ENCODE measurements at regions not wholly inside any gene's neighbourhood (a gene's known extent, or its start where the extent isn't known, plus 50 kb on each side); places are given as distances from the start of the nearest gene placed in this dataset.

DNA sequence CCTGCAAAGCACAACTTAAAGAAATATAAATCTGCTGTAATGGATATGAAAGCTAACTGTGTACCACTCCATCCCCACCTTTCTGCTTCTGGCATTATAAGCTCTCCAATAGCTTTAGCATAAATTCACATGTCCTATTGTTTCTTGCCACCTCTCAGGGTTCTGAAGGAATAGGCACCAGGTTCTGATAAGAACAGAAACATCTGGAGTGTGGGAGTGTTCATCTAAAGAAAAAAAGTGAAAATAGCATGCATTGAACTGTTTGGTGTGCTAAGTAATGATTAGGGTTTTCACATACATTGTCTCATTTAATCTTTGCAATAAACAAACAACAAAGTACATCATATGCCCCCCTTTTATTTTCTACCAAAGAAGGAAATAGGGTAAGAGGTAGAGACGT, 72.3 kb downstream of the FAM76B start:
- DNase-seq: no peak

DNA sequence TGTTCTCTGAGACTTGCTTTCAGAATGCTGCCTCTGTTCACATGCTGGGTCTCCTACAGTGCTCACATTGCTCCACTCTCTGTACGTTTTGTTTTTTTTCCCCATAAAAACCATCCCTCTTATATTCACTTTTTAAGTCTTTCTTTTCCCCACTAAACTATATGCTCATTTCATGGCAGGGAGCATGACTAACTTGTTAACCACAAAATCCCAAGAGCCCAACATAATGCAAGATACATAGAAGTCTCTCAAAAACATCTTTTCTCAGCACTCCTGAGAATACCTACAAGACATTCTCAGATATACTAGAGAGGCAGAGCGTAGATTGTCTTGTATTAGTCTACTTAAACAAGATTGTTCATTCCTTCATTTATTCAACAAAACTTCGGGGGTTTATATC, 73.3 kb downstream of the FAM76B start:
- no peak for DNase-seq

DNA sequence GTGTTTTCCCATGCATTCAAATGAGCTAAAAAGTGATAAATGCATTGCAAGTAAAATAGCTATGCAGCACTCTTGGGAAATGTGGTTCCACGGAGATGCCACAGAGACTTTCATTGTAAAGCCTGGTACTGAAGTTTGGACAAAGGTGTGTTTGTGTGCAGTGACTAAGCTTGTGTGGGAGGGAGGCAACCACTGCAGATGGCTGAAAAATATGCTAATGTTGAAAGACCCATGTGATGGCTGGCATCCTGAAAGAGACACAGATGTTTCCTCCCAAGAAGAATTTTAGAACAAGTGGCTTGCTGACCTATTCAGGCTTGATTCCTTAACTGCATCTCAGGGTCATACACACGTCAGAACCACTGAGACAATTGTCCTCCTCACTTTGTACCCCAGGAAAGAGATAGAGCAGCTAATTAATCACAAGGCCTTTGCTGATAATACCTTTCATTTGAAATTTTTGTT, 73.8 kb downstream of the FAM76B start:
- DNase-seq: no peak

DNA sequence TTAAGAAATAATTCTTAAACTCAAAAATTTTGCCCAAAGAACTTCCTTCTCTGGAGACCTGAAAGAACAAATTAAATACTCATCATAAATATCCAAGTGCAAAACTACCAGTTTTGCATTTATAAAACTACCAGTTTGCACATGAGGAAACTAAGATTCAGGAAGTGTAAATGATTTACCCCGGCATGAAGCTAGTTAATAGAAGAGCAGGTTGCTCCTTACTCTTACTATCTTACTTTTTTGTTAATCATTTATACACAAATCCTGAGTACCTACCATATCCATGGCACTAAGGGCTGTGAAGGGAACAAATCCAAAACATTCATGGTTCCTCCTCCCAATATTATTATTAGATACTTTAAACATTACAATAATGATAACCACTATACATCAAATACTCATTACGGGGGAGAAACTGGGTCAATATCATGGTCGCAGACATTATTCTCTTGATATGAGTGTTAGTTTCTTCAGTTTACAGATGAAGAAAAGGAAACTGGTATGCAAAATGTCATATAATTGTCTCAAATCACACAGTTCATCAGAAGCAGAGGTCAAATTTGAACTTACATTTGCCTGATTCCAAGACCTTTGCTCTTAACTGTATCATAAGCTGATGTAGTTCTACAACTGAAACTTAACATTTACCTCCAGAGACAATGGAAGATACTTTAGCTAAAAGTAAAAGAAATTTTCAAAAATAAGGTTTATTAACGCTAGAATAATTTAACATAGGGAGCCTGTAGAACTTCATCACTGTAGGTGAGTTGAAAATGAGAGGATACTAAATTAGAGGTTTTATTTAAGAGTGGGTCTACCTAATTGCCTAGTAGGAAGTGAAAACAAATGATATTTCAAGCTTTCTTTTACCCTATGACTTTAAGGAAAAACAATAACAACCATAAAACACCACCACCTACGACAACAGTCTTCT, 74.5 kb downstream of the FAM76B start:
- DNase-seq: no peak

DNA sequence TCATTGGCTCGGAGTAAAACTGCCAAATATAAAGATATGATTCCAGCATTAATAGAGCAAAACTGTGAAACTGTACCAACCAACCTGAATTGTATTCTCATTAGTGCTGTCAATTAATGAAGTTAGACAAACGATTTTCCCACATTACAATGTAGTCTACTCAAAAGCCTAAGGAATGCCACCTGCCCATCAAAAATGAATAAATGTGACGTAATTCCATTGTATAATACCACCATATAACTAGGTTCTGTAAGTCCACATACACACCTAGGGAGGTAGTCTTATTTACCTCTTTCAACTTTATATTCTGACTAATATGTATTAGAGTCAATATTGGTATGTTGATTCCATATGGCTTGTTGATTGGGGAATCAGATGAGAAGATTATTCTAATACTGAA, 76.2 kb downstream of the FAM76B start:
- no peak for DNase-seq

DNA sequence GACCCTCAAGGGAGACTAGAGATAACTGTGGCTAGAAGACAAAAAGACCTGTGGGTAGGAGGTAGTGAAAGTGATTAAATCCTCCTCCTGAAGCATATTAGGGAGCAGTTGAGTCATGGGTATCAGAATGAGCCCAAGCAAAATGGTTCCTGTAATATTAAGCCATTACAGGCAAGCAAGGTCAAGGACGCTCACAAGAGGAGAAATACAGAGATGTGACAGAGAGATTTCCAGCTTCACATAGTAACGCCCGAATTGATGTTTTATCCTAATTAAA, 77.7 kb downstream of the FAM76B start:
- DNase-seq: no peak

DNA sequence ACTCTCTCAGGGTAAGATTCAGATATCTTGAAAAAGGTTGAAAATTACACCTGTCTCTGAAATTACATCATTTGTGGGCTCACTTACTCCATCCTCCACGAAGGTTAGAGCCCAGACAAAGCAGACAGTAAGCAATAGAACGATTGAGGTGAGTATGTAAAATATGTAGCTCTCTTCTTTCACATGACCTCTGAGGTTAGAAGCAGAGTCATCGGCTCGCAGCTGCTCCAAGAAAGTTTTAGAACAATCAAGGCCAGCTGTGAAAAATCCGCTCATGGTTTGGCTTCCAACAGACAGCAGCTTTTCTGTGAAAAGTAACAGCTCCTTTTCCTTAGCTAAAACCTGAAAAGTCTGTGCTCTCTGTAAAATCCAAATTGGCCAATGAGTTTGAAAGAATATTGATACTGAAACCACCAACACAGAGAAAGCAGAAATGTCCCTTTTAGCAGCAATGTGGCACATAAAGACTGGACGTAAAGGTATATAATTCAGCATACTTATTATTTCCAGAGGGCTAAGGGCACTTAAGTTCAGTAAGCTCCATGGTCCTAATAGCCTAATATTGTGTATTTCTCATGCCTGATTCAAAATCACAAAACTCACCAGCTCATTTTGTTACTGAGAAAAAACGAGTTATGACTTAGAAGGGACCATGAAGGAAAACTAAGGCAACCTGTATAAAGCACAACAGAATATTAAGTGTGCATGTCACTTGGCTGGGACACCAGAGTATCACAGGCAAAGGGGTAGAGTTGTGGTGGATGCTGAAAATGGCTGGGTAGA, 78.2 kb downstream of the FAM76B start:
- no peak for DNase-seq

DNA sequence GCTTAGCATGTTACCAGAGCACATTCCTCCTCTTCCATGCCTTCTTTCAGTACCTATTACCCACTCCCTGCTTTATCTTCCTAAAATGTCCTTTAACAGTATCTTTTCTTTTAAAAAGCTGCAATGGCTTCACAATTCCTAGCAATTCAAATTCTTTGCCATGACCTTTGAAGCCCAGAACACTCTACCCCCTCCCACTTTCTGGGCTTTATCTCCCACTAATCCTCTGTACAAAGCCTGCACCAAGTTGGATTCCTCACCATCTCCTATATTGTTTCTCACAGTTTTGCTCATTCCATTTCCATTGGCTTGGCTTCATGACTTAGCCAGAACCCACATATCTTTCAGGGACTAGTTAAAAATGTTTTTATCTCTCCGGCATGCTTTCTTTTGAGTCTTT, 80.9 kb downstream of the FAM76B start:
- DNase-seq: no peak

DNA sequence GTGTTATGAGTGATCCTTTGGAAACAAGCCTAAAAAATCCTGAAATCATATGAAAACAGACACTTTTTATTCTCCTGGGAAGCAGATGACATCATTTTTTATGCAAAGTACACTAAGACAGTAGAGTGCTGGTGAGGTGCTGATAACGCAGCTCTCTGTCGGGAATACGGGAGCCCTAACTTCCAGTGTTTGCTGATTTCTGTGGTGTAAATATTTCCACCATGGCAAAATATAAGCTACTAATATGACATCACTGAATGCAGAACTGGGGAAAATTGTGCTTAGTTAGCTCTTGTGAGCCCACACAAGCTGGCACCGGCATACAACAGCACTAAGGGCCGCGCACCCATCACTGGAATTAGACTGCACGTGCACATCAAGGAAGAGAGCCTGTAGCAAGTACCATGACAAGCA, 82.6 kb downstream of the FAM76B start:
- DNase-seq: no peak

DNA sequence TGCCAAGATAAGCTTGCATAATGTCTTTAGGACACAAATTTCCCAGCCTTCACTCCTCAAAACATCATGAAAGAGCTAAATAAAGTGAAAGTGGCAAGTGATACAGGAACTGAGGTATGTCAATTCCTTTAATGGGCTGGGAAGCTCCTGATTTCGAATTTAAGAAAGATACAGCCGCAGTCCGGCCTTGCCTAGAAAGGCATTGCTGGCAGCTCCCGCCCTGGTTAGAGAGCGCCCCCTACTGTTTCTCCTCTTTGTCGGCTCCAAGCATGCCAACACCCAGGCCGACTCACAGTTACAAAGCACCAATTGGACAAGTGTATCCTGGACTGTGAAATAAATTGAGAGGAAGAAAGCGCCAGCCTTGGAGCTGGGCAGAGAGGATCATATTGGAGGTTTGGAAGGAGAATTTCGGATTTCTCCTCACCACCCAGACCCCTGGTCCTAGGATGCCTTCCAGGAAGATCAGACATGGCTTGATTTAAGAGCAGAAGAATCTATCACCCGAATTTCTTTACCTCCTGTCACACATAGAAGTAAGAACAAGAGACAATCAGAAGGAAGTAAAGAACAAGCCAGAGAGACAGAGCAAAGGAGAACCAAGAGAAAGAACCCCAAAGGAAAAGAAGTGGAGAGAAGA, 84.0 kb downstream of the FAM76B start:
- DNase-seq: peak; percentile 79

DNA sequence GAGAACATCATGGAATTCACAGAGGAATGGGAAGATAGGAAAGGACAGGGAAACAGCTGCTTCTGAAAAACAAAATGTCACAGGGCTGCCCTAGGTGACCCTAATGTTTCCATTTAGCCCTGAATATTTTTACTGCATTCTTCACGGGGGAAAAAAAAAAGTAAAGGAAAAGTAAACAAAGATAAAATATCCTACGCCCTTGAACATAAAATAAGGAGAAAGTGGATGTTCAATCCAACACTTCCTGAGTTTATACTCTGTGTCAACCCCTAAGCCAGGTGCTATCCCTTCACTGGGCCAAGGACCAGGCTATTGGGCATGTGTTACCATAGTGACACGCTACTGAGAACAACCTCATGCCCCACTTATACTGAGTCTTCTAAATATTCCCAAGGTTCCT, 84.7 kb downstream of the FAM76B start:
- DNase-seq: no peak

DNA sequence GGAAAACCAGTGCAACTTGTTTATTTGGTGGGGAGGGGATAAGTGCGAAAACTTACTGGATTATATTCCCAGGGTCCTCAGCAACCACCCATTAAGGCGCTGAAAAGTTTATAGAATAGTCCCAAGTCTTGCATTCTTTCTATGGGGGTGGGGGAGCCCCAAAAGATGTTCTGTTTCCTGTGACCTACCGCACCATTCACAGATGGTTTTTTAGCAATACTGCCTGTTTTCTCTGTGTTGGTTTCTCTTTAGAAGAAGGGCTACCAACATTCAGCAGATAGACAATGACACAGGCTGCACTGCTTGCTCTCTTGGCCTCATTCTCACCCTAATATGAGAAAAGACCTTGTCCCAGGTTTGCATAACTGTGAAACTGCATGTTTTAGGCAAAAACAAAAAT, 86.5 kb downstream of the FAM76B start:
- DNase-seq: no peak

DNA sequence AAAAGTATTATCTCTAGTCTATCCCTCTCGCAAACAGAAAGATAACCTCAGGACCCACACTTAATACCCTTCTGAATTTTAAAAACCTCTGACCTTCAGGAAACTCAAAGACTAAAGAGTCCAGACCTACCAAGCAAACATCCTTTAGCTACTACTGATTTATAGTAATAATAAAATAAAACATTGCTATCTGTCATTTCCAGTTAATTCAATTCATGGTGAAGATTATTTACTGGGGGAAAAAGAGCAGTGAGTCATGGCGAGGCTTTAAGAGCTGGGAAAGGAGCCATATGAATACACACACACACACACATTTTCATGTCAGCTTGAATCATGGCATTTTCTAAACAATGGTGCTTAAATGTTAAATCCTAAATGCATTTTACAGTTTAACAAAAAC, 87.1 kb downstream of the FAM76B start:
- no peak for DNase-seq

DNA sequence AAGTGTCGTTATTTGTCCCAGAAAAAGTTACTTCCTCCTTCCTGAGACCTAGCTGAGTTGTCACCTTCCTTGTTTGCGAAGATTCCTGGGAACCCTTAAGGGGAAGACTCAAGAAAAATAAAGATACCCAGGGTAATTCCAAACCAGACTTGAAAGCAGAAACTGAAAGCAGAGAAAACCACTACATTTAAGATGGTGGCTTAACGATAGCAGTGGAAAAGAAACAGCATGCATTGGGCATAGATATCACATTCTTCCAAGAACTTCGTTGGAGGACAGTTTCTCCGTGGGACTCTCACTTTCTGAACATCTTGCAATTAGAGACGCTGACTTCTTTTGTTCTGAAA, 89.1 kb downstream of the FAM76B start:
- no peak for DNase-seq

DNA sequence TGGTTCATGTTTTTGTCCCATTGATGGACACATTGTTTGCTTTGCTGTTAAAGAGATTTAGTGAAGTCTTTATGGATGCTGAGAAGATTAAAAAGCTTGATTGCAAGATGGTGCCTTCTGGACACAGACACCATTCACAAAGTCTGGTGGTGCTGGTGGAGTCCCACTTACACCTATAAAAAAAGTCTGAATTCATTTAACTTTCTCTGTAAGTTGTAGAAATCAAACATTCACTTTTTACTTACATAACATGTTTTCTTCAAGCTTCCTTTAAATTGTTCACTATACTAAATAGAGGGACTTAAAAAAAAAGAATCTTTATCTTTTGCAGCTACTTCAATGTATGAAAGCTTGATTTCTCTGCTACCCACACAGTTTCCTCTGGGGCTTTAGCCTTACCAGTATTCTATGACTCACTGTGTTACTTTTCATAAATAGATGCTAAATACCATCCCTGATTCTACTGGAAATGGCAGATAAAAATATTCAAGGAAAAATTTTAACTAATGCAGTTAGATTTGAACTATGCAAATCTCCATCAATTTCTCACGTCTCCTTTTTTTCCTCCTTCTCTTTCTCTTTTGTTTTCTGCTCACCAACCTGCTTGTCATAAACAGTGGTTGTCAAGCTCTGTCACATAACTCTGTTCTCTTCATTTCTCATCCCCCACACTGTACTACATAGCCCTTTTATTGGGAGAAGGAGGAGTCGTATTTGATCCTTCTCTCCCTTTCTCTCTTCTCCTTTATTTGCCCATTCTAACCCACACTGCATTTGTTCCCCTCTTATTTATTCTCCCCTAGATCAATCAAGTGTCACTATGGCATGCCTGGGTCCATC, 89.7 kb downstream of the FAM76B start:
- DNase-seq: no peak

DNA sequence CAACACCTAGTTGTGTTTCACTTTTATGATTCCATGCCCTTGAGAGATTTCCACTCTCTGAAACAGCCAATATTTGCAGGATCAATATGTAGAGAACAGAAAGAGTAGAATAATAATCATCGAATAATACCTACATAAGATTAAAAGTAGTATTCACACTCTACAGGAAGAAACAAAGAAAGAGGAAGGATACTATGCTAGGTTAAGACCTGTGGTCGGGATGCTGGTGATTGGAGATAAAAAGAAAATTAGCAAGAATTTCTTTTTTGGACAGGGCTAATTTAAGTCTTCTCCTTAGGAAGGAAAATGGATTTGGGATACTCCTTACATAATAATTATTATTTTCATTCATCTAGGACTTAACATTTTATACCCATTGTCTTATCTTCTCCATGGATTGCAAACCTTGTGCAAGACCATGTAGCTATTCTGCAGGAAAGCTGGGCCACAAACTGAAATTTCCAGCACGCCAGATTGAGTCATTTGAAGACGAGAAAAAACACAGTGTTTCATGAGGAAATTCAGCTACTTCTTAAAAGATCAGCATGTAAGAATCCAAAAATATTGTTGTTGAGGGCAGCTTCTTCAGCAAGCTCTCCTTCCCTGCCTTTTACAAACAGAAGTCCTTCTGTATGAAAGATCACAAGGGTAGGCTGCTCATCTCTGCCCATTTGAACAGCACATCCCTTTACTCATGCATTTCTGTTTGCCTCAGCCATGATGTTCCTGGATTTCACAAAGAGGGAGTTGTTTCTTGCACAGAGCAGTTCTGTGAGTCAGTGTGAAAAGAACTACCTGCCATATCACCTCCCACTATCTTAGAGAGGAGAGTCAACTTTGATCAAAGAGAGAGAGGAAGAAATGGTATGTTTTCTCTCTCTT, 90.7 kb downstream of the FAM76B start:
- no peak for DNase-seq

DNA sequence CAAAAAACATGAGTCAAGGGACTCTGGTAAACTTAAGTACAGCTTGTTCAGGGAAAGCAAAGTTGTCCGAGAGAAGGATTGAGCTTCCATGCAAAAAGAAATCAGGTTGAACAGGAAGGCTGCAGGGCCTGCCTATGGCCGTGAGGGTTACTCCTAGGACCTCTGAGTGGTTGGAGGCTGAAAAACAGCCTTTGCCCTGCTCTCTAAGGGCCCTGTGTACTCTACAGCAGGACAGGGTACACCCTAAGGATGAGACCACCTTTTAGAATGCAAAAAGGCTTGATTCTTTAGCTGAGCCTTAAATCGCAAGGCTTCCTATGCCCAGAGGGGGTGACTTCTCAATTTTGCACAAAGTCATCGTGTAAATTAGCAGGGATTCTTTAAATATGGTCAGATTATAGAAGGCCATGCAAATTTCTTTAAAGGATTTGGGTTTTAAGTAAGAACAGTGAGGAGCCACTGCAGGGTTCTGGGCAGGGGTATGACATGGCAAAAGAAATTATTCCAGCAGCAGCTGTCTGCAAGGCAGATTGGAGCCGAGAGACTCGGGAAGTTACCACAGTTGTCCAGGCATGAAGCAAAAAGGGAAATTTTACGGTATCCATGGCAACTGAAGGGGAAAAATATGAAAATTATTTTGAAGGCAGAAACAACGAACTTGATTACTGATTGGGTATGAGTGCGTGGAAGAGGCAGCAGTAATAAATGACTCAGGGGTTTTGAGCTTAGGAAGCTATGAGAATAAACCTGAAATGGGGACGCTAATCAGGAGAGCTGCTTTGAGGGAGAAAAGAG, 91.8 kb downstream of the FAM76B start:
- DNase-seq: no peak

DNA sequence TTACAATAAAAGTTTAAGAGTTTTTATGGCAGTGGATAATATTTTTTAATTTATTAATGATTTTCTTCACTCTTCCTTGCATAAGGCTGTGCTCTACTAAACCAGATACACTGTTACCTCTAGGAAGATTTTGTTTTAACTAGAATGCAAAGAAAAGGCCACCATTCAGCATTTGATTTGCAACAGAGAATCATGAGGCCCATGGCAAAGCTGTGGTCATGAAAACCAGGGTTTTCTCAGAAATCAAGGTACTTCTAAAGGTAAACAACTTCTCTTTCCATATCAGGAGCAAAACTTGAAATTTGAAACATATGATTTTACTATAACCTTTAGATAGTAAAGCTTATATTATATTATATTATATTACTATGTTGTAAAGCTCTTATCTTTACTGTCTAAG, 94.4 kb downstream of the FAM76B start:
- DNase-seq: no peak

DNA sequence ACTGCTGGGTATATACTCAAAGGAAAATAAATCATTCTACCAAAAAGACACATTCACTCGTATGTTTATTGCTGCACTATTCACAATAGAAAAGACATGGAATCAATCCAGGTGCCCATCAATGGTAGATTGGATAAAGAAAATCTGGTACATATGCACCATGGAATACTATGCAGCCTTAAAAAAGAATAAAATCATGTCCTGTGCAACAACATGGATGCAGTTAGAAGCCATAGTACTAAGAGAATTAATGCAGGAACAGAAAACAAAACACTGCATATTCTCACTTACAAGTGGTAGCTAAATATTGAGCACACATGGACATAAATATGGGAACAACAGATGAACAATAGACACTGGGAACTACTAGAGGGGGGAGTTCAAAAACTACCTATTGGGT, 96.3 kb downstream of the FAM76B start:
- no peak for DNase-seq

DNA sequence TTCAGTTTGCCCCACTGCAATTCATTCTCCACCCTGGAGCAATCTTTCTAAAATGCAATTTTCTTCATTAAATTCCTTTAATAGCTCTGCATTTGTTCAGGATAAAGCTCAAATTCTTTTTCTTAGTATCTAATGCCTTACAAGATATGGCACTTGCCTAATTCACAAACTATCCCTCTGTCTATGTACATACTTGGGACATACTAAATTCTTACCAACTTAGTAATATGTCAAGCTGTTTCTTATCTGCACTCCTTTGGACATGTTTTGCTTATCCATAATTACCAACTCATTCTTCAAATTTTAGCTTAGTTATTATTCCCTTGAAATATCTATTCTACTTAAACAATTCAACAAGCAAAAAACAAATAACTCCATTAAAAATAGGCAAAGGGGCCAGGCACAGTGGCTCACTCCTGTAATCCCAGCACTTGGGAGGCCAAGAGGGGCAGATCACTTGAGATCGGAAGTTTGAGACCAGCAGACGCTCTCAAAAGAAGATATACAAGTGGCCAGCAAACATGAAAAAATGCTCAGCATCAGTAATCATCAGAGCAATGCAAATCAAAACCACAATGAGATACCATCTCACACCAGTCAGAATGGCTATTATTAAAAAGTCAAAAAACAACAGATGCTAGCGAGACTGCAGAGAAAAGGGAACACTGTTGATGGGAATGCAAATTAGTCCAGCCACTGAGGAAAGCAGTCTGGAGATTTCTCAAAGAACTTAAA, 96.9 kb downstream of the FAM76B start:
- no peak for DNase-seq
